AG08396 (cell line): ENCODE measurements at regions not wholly inside any gene's neighbourhood (a gene's known extent, or its start where the extent isn't known, plus 50 kb on each side); places are given as distances from the start of the nearest gene placed in this dataset.
A peak's percentile ranks its signal among the peaks of the same experiment; 100 is the strongest.

Source experiments
- DNase-seq: peaks from one replicate; pipeline ENCODE4 v3.0.0; 2012; ENCODE audit warnings: low spot score, mixed read lengths

- no peak for DNase-seq
Observed at GRCh38 chr9:113646946-113647914, 183.7 kb downstream of the RGS3 start.

DNA sequence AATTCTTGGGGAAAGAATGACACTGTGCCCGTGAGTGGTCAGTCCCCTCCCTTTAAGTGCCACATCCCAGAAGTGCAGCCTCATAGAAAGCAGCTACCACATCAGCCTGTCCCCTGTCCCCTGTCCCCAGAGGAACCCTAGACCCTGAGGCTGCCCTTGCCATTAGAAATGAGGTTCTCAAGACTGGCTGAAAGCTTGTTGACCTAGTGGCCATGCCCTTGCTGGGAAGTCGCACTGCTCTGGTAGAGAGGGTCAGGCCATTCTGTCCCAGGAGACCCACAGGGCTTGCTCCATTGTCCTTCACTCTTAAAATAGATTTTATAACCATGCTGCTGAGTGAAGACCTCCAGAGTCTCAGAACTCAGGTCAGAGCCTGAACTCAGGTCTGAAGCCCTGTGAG lies 184.5 kb downstream of the RGS3 start:
- no peak for DNase-seq

DNA sequence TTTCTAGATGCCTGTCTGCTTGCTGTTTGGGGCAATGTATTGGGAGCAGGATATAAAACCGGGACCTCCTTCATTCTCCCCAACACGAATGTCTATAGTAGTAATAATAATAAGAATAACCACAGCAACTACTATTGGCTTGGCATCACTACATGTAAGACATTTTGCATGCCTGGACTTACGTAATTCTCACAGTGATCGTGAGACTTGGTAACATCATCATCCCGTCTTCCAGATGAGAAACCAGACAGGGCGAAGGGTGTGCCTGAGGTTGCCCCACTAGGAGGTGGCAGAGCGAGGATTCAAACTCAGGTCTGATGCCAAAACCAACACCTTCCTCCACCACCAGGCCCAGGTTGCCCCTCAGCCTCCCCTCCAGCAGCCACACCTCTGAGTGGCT lies 185.1 kb downstream of the RGS3 start:
- DNase-seq: no peak

DNA sequence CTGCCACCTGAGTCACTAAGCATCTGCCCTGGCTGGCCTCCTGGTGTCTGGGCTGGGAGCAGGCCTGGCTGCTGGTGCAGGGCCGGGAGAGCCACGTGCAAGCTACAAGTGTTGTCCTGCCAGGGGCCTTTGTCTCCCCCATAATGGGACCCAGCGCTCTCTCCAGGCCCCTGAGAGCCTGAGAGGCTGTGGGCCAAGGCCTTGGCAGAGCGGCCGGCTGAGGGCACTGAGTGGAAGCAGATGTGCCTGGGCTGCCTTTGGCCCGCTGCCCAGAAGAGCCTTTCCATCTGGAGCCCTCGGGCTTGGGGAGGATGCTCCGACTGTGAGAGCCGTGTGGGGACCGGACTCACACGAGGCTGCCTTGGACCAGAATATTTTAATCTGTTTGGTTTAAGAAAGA lies 185.5 kb downstream of the RGS3 start:
- peak; percentile 41 for DNase-seq

DNA sequence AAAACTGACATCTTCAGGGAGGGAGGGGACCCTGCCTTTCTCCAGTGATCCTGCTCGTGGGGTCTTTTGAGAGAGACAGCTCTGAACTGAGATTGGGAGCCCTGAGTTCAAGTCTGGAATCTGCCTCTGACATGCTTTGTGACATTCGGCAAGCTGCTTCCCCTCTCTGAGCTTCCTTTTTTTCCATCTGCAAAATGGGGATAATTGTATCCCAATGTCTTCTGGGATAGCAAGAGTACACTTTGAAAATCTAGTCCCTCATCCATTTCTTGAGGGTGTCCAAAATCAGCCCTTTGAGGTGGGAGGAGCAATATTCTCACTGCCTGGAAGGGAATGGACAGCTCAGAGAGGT lies 186.3 kb downstream of the RGS3 start:
- no peak for DNase-seq

- peak; percentile 39 for DNase-seq
Observed at GRCh38 chr9:113650207-113651131, 186.9 kb downstream of the RGS3 start.

DNA sequence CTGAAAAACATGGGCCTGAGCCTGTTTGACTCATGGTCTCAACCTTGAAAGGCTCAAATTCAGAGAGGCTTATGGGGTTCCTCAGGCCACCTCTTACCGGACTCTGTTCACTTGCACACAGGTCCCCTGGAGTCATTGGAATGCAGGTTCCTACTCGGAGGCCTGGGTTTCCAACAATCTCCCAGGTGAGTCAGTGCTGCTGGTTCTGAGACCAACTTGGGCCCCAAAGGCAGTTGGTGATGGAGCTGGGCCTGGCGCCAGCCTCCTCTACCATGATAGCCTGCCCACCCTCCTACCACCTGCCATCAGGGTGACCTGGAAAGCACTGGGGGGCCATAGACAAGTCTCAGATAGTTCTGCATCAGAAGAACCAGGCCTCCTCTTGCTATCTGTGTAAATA lies 188.4 kb downstream of the RGS3 start:
- DNase-seq: no peak

DNA sequence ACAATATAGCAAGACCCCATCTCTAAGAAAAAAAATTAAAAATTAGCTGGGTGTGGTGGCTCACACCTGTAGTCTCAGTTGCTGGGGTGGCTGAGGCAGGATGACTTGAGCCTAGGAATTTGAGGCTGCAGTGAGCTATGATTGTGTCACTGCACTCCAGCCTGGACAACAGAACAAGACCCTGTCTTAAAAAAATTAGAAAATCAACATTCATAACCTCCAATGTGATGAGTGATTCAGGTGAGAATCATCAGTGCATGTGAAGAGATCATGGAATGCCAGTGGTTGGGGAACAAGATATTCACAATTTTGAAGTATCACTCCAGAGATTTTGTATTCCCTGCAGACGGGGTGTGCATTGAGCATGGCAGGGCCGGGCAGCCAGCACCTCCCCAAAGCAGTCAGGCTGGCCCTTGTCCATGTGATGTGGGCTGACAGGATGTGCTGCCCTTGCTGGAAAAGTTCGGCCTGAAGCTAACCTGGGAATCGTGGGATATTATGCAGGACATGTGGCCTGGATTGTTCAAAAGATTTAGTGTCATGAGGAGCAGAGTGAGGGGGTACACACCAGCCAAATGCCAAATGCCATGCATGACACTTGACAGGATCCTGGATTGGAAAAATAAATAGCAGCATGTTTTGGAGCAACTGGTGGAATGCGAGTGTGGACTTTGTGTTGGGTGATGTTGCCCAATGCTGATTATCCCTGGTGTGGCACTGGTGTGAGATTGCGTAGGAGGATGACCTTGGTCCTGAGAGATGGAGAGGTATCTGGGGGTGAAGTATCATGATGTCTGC lies 189.0 kb downstream of the RGS3 start:
- DNase-seq: no peak

DNA sequence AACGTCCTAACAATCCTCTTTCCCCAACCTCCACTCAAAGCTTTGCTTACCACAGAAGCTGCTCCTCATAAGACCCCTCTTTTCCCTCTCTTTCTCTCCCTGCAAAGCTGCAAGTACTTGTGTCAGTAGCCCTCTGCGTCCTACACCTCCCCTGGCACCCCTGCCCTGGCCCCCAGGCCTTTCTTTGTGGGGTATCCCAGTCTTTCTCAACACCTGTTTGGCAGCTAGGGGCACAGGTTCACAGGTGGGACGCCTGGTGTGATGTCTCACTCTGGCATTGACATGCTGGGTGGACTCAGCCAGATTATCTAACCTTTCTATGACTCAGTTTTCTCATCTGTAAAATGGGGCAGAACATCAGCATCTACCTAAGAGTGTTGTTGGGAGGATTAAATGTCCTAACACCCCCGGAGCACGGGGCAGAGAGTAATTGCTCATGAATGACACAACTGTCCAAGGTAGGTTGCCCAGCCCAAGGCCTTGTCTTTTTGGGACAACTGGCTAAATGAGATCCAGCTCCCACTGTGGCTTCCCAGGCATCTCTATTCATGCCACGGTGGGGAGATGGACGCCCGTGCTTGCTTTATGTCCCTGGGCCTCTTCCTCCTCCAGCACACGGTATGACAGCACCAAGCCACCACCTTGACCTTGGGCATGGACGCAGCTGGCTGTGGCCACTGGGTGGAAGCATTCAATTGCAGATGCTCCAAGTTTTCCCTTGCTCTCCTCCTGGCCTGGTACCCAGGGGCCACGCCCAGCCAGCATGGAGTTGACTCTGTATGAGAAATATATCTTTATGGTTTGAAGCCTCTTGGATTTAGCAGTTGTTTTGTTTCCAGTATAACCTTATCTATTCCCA lies 190.4 kb downstream of the RGS3 start:
- DNase-seq: no peak

DNA sequence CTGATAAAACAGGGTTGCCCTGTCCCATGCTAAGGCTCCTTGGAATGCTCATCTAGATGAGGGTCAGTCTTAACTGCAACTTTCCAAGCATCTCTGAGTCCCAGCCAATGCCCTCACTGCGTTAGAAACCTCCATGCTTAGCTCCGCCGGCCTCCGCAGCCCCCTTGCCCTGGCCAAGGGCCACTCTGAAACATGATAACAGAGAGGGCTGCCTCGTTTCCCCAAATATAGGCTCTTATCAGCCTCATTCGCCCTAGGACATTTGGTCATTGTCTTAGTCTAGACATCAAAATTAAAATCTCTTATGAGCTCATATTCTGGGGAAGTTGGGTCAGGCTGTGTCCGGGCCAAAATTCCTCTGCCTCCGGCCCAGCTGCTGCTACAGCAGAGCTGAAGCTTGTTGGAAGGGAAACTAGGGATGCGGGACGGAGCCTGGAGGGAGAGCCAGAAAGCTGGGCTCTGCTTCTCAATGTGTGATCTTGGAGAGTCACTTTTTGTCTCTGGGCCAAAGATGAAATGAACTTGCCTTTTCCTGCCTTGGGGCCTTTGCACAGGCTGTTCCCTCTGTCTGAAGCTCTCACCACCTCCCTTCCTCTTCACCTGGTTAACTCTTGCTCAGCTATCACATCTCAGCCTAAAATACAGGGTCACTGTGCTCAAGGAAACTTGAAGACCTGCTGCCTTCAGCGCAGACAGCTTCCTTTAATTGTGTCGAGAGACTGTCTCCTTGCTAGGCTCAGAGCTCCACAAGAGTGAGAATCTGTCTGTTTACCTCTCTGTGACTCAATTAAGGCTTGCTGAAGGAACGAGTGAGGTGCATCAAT lies 191.3 kb downstream of the RGS3 start:
- no peak for DNase-seq

DNA sequence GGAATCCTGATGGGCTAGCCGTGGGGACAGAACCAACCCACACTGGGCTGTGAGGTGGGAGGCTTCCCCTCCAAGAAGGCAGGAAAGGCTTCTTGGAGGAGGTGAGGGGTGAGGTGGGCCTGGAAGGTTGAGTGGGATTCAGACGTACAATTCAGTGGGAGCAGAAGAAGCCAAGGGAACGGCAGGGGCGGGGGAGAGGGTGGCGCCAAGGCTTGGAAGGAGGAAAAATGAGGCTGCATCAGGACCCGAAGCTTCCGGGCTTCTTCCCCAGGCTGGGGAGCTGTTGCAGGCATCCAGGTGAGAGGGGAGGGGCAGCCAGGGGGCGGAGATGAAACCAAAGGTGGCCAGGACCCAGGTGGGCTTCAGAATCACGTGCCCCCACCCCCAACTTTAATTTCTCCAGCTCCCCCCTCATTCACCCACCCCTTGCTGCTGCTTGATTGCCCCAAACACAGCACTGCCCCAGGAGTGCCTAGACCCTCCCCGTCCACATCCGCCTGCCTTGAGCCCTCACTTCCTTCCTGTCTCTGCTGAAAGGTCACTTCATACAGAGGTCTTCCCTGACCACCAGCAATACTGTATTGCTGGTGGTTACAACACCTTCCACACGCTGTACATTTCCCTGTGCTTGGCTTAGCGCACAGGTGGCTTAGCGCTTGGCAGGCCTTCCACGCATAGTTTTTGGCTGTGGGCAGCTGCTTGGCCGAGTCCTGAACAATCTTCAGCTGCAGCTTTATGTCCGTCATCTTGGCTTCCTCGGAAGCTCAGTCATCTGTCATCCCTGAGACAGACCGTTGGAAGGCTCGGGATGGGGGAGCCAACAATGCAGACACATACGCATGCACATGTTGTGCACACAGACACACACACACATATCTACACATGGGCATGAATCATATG lies 193.5 kb downstream of the RGS3 start:
- no peak for DNase-seq

GRCh38 chr9:113657765-113658544 lies 194.4 kb downstream of the RGS3 start:
- DNase-seq: peak; percentile 86

- DNase-seq: no peak
Observed at GRCh38 chr9:113658545-113658895, 195.0 kb downstream of the RGS3 start.

GRCh38 chr9:113659039-113659438 lies 195.5 kb downstream of the RGS3 start:
- no peak for DNase-seq

DNA sequence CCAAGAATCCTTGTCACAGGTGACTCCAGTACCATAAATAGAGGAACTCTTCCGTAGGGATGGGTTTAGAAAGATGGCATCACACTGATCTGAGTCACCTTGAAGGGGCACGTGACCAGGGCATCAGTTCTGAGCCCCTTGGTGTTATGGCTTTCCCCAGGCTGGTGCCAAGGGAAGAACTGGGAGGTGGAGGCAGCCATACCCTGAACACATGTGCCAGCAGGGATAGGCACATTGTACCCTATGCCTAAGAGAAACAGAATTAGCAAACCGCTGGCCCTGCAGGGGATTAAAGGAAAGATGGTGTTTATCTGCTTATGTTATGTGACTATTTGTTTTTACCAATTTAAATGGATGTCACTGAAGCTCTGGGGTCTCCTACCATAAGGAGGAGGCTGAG lies 196.2 kb downstream of the RGS3 start:
- DNase-seq: no peak

- no peak for DNase-seq
Observed at GRCh38 chr9:113660196-113660595, 196.7 kb downstream of the RGS3 start.

DNA sequence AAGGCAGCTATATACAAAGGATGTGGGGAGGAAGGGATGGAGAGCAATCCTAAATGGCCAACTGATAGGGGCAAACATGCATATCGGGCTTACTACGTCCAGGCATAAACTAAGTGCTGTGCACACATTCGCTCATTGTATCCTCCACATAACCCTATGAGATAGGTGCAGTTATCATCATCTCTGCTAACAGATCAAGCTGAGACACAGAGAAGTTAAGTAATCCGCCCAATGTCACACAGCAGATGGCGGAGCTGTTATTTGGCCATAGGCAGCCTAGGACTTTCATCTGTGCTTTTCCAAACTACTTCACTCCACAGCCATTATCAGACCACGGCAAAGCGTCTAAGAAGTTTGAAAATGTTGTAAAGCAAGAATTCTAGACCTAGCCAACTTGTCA lies 197.5 kb downstream of the RGS3 start:
- DNase-seq: no peak

GRCh38 chr9:113664181-113664875 lies 200.8 kb downstream of the RGS3 start:
- DNase-seq: no peak
